ENCODE measurements at regions not wholly inside any gene's neighbourhood (a gene's known extent, or its start where the extent isn't known, plus 50 kb on each side); places are given as distances from the start of the nearest gene placed in this dataset.

GRCh38 chr2:204353823-204354222 is 191.5 kb upstream of the PARD3B start:
- no peaks in the 10 kb centered on the region for H3K27me3 ChIP-seq (ENCODE audit: control insufficient read depth in 1 of 2, insufficient read depth in 1 of 2, low read length in 2 of 2)
- no peaks in the 10 kb centered on the region for H3K79me1 ChIP-seq (replicated peaks; ENCODE audit: low read length, poor library complexity, severe bottlenecking)
- no peak overlapping the region for H2BK5ac ChIP-seq (ENCODE audit: low read depth, low read length, poor library complexity, severe bottlenecking)
- H2BK12ac ChIP-seq (ENCODE audit: low read length in 2 of 2) = no peak overlapping the region
- H3K9me3 ChIP-seq (ENCODE audit: control insufficient read depth, low read length) = no peaks in the 10 kb centered on the region
- H2BK15ac ChIP-seq (ENCODE audit: low read depth, poor library complexity, severe bottlenecking) = no peak overlapping the region
- no peak overlapping the region for H2AFZ ChIP-seq (ENCODE audit: low read depth, low read length)
- H3K23ac ChIP-seq (ENCODE audit: low read length in 2 of 2) = no peak overlapping the region
- H3K4me2 ChIP-seq (ENCODE audit: low read length, poor library complexity, severe bottlenecking) = no peak overlapping the region
- H4K8ac ChIP-seq (ENCODE audit: low read length) = no peak overlapping the region
- no peak overlapping the region for H3K4ac ChIP-seq (ENCODE audit: low read depth in 1 of 2, low read length in 2 of 2)
- no peak overlapping the region for H3K18ac ChIP-seq (ENCODE audit: low read depth in 1 of 2, low read length in 2 of 2)
- H2AK5ac ChIP-seq (ENCODE audit: low read length, severe bottlenecking) = no peak overlapping the region
- peak; percentile 25 for DNase-seq
- no peak overlapping the region for H2BK120ac ChIP-seq (ENCODE audit: low read depth, low read length)
- no peak overlapping the region for H3K9ac ChIP-seq (ENCODE audit: low read length)
- H3K27ac ChIP-seq (ENCODE audit: low read length, poor library complexity, severe bottlenecking) = no peak overlapping the region
- H3K4me1 ChIP-seq (ENCODE audit: control insufficient read depth, insufficient read depth, low read depth, low read length) = no peaks in the 10 kb centered on the region
- H4K91ac ChIP-seq (ENCODE audit: low read length) = no peak overlapping the region
- 45% methylated on average over 3 of the region's 4 CpGs for WGBS
- no peaks in the 10 kb centered on the region for H3K36me3 ChIP-seq (ENCODE audit: control insufficient read depth in 1 of 2, insufficient read depth in 2 of 2, low read depth in 1 of 2, low read length in 2 of 2)
- no peak overlapping the region for H3K4me3 ChIP-seq (ENCODE audit: insufficient read depth in 1 of 2, low read depth in 1 of 2, low read length in 2 of 2)
- no peak overlapping the region for H3K14ac ChIP-seq (ENCODE audit: low read length in 2 of 2)

DNA sequence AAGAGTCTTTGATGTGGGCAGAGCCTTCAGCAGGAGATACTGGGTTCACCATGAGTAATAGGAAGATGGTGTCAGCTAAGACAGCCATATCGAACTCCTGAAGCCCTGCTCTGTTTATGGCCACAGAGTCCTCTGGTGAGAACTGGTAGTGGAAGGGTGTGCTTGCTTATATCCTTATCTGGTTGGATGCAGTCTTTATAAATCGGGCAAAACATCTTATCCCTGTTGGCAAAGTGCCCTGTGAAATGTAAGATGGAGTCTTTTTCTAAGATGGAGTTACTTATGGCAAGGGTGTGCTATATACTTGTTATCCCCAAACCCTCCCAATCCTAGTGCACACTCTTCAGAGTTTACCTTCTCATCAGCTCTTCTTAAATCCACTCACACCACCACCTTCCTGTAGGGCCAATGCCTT is 190.8 kb upstream of the PARD3B start:
- Histone ChIP-seq H4K8ac (ENCODE audit: low read length) (no peak overlapping the region), H3K79me1 (replicated peaks; ENCODE audit: low read length, poor library complexity, severe bottlenecking) (no peaks in the 10 kb centered on the region), H2AFZ (ENCODE audit: low read depth, low read length) (no peak overlapping the region), H2BK15ac (ENCODE audit: low read depth, poor library complexity, severe bottlenecking) (no peak overlapping the region), H3K9ac (ENCODE audit: low read length) (no peak overlapping the region), H2AK5ac (ENCODE audit: low read length, severe bottlenecking) (no peak overlapping the region), H3K4me2 (ENCODE audit: low read length, poor library complexity, severe bottlenecking) (no peak overlapping the region), H2BK5ac (ENCODE audit: low read depth, low read length, poor library complexity, severe bottlenecking) (no peak overlapping the region), H4K91ac (ENCODE audit: low read length) (no peak overlapping the region), H3K27me3 (ENCODE audit: control insufficient read depth in 1 of 2, insufficient read depth in 1 of 2, low read length in 2 of 2) (no peaks in the 10 kb centered on the region), H3K4me1 (ENCODE audit: control insufficient read depth, insufficient read depth, low read depth, low read length) (no peaks in the 10 kb centered on the region), H3K4me3 (ENCODE audit: insufficient read depth in 1 of 2, low read depth in 1 of 2, low read length in 2 of 2) (no peak overlapping the region), H2BK120ac (ENCODE audit: low read depth, low read length) (no peak overlapping the region), H3K4ac (ENCODE audit: low read depth in 1 of 2, low read length in 2 of 2) (no peak overlapping the region), H3K36me3 (ENCODE audit: control insufficient read depth in 1 of 2, insufficient read depth in 2 of 2, low read depth in 1 of 2, low read length in 2 of 2) (no peaks in the 10 kb centered on the region), H2BK12ac (ENCODE audit: low read length in 2 of 2) (no peak overlapping the region), H3K9me3 (ENCODE audit: control insufficient read depth, low read length) (no peaks in the 10 kb centered on the region), H3K23ac (ENCODE audit: low read length in 2 of 2) (no peak overlapping the region), H3K18ac (ENCODE audit: low read depth in 1 of 2, low read length in 2 of 2) (no peak overlapping the region), H3K14ac (ENCODE audit: low read length in 2 of 2) (no peak overlapping the region), H3K27ac (ENCODE audit: low read length, poor library complexity, severe bottlenecking) (no peak overlapping the region)
- DNase-seq = no peak
- 91% methylated on average over 2 of the region's 2 CpGs for WGBS

GRCh38 chr2:204355688-204356087 is 189.6 kb upstream of the PARD3B start:
- Histone ChIP-seq H3K79me1 (replicated peaks; ENCODE audit: low read length, poor library complexity, severe bottlenecking) (no peaks in the 10 kb centered on the region), H3K4me1 (ENCODE audit: control insufficient read depth, insufficient read depth, low read depth, low read length) (no peaks in the 10 kb centered on the region), H3K4ac (ENCODE audit: low read depth in 1 of 2, low read length in 2 of 2) (no peak overlapping the region), H3K4me3 (ENCODE audit: insufficient read depth in 1 of 2, low read depth in 1 of 2, low read length in 2 of 2) (no peak overlapping the region), H3K9me3 (ENCODE audit: control insufficient read depth, low read length) (no peaks in the 10 kb centered on the region), H4K91ac (ENCODE audit: low read length) (no peak overlapping the region), H2BK5ac (ENCODE audit: low read depth, low read length, poor library complexity, severe bottlenecking) (no peak overlapping the region), H3K4me2 (ENCODE audit: low read length, poor library complexity, severe bottlenecking) (no peak overlapping the region), H3K9ac (ENCODE audit: low read length) (no peak overlapping the region), H3K27me3 (ENCODE audit: control insufficient read depth in 1 of 2, insufficient read depth in 1 of 2, low read length in 2 of 2) (no peaks in the 10 kb centered on the region), H2BK12ac (ENCODE audit: low read length in 2 of 2) (no peak overlapping the region), H2BK15ac (ENCODE audit: low read depth, poor library complexity, severe bottlenecking) (no peak overlapping the region), H3K27ac (ENCODE audit: low read length, poor library complexity, severe bottlenecking) (no peak overlapping the region), H3K18ac (ENCODE audit: low read depth in 1 of 2, low read length in 2 of 2) (no peak overlapping the region), H3K14ac (ENCODE audit: low read length in 2 of 2) (no peak overlapping the region), H3K23ac (ENCODE audit: low read length in 2 of 2) (no peak overlapping the region), H4K8ac (ENCODE audit: low read length) (no peak overlapping the region), H2AK5ac (ENCODE audit: low read length, severe bottlenecking) (no peak overlapping the region), H3K36me3 (ENCODE audit: control insufficient read depth in 1 of 2, insufficient read depth in 2 of 2, low read depth in 1 of 2, low read length in 2 of 2) (no peaks in the 10 kb centered on the region), H2BK120ac (ENCODE audit: low read depth, low read length) (no peak overlapping the region), H2AFZ (ENCODE audit: low read depth, low read length) (no peak overlapping the region)
- no CpG with 5 or more reads among the region's 1 CpG for WGBS
- no peak for DNase-seq

GRCh38 chr2:204356151-204356641 is 189.1 kb upstream of the PARD3B start:
- no peak overlapping the region for H2AFZ ChIP-seq (ENCODE audit: low read depth, low read length)
- no peak for DNase-seq
- H3K4me2 ChIP-seq (ENCODE audit: low read length, poor library complexity, severe bottlenecking) = no peak overlapping the region
- H3K4me3 ChIP-seq (ENCODE audit: insufficient read depth in 1 of 2, low read depth in 1 of 2, low read length in 2 of 2) = no peak overlapping the region
- H2BK5ac ChIP-seq (ENCODE audit: low read depth, low read length, poor library complexity, severe bottlenecking) = no peak overlapping the region
- H3K4me1 ChIP-seq (ENCODE audit: control insufficient read depth, insufficient read depth, low read depth, low read length) = no peaks in the 10 kb centered on the region
- H3K9me3 ChIP-seq (ENCODE audit: control insufficient read depth, low read length) = no peaks in the 10 kb centered on the region
- no peak overlapping the region for H2BK12ac ChIP-seq (ENCODE audit: low read length in 2 of 2)
- no peak overlapping the region for H2AK5ac ChIP-seq (ENCODE audit: low read length, severe bottlenecking)
- no peaks in the 10 kb centered on the region for H3K27me3 ChIP-seq (ENCODE audit: control insufficient read depth in 1 of 2, insufficient read depth in 1 of 2, low read length in 2 of 2)
- no peak overlapping the region for H3K9ac ChIP-seq (ENCODE audit: low read length)
- no peak overlapping the region for H2BK15ac ChIP-seq (ENCODE audit: low read depth, poor library complexity, severe bottlenecking)
- no peak overlapping the region for H4K91ac ChIP-seq (ENCODE audit: low read length)
- H3K18ac ChIP-seq (ENCODE audit: low read depth in 1 of 2, low read length in 2 of 2) = no peak overlapping the region
- no peak overlapping the region for H3K27ac ChIP-seq (ENCODE audit: low read length, poor library complexity, severe bottlenecking)
- WGBS = 98% methylated on average over 2 of the region's 4 CpGs
- no peak overlapping the region for H4K8ac ChIP-seq (ENCODE audit: low read length)
- no peak overlapping the region for H2BK120ac ChIP-seq (ENCODE audit: low read depth, low read length)
- H3K36me3 ChIP-seq (ENCODE audit: control insufficient read depth in 1 of 2, insufficient read depth in 2 of 2, low read depth in 1 of 2, low read length in 2 of 2) = no peaks in the 10 kb centered on the region
- H3K23ac ChIP-seq (ENCODE audit: low read length in 2 of 2) = no peak overlapping the region
- H3K4ac ChIP-seq (ENCODE audit: low read depth in 1 of 2, low read length in 2 of 2) = no peak overlapping the region
- H3K14ac ChIP-seq (ENCODE audit: low read length in 2 of 2) = no peak overlapping the region
- no peaks in the 10 kb centered on the region for H3K79me1 ChIP-seq (replicated peaks; ENCODE audit: low read length, poor library complexity, severe bottlenecking)

All from mesenchymal stem cell (in vitro differentiated cells and primary cell).